HEK293T (cell line): ENCODE measurements at regions not wholly inside any gene's neighbourhood (a gene's known extent, or its start where the extent isn't known, plus 50 kb on each side); places are given as distances from the start of the nearest gene placed in this dataset.

Experiments used
- ARNT ChIP-seq: fragments of 450-650 bp; IDR thresholded peaks from 2 replicates; pipeline ENCODE4 v1.6.1; 2017; ENCODE audit warnings: mild to moderate bottlenecking
- BHLHE40 ChIP-seq: fragments of 450-650 bp; IDR thresholded peaks from 2 replicates; pipeline ENCODE4 v1.6.1; 2016; ENCODE audit warnings: mild to moderate bottlenecking, moderate library complexity, borderline replicate concordance
- CTBP1 ChIP-seq: fragments of 450-650 bp; IDR thresholded peaks from 2 replicates; pipeline ENCODE4 v1.6.1; 2016; ENCODE audit warnings: borderline replicate concordance
- ELF4 ChIP-seq: fragments of 450-650 bp; IDR thresholded peaks from 2 replicates; pipeline ENCODE4 v1.6.1; 2017; ENCODE audit warnings: antibody characterized with exemption
- FOXA1 ChIP-seq: fragments of 450-650 bp; IDR thresholded peaks from 2 replicates; pipeline ENCODE4 v1.6.1; 2016; ENCODE audit warnings: mild to moderate bottlenecking
- FOXM1 ChIP-seq: fragments of 450-650 bp; IDR thresholded peaks from 2 replicates; pipeline ENCODE4 v1.6.1; 2017; ENCODE audit warnings: mild to moderate bottlenecking, borderline replicate concordance
- HDGF ChIP-seq: fragments of 450-650 bp; IDR thresholded peaks from 2 replicates; pipeline ENCODE4 v1.6.1; 2017; ENCODE audit warnings: antibody characterized with exemption, borderline replicate concordance
- L3MBTL2 ChIP-seq: fragments of 450-650 bp; conservative IDR thresholded peaks from 2 replicates; pipeline ENCODE4 v1.6.1; 2016; ENCODE audit warnings: mild to moderate bottlenecking
- NFRKB ChIP-seq: fragments of 450-650 bp; IDR thresholded peaks from 2 replicates; pipeline ENCODE4 v1.6.1; 2016; ENCODE audit warnings: mild to moderate bottlenecking, moderate library complexity
- PKNOX1 ChIP-seq: fragments of 450-650 bp; IDR thresholded peaks from 2 replicates; pipeline ENCODE4 v1.6.1; 2016
- SP1 ChIP-seq: fragments of 450-650 bp; IDR thresholded peaks from 2 replicates; pipeline ENCODE4 v1.6.1; 2017
- SUZ12 ChIP-seq: fragments of 450-650 bp; IDR thresholded peaks from 2 replicates; pipeline ENCODE4 v1.6.1; 2016; ENCODE audit warnings: mild to moderate bottlenecking
- TARDBP ChIP-seq: fragments of 450-650 bp; IDR thresholded peaks from 2 replicates; pipeline ENCODE4 v1.6.1; 2016
- ZNF384 ChIP-seq: fragments of 450-650 bp; IDR thresholded peaks from 2 replicates; pipeline ENCODE4 v1.6.1; 2016

- TF ChIP-seq NFRKB (no peak), BHLHE40 (no peak), TARDBP (no peak), SP1 (no peak), HDGF (no peak), L3MBTL2 (no peak), ELF4 (no peak), FOXM1 (no peak), ARNT (no peak), FOXA1 (no peak), ZNF384 (no peak), SUZ12 (no peak), PKNOX1 (no peak), CTBP1 (no peak)
Observed at GRCh38 chr20:51165131-51165530, 142.2 kb upstream of the KCNG1 start.
